22Rv1 (cell line): ENCODE measurements at regions not wholly inside any gene's neighbourhood (a gene's known extent, or its start where the extent isn't known, plus 50 kb on each side); places are given as distances from the start of the nearest gene placed in this dataset.

Experiments used
- CTCF ChIP-seq: fragments of 450-650 bp; IDR thresholded peaks from 2 replicates; pipeline ENCODE4 v1.5.1; 2017; ENCODE audit warnings: mild to moderate bottlenecking
- ZFX ChIP-seq: fragments of 450-650 bp; IDR thresholded peaks from 2 replicates; pipeline ENCODE4 v1.6.1; 2017; ENCODE audit warnings: antibody characterized with exemption, borderline replicate concordance

- TF ChIP-seq CTCF (no peak), ZFX (no peak)
Measured at GRCh38 chr21:35705237-35705887, 355.0 kb downstream of the SETD4 start.
